IMR-90 (cell line): ENCODE measurements at regions not wholly inside any gene's neighbourhood (a gene's known extent, or its start where the extent isn't known, plus 50 kb on each side); places are given as distances from the start of the nearest gene placed in this dataset.

Experiments
- ATAC-seq: fragments of 200-7000 bp; cut with Tn5 transposase; 2 replicates; pipeline ENCODE4 v1.9.1; 2020; ENCODE audit warnings: low read depth, mild to moderate bottlenecking, moderate library complexity
- BruUV-seq: library from RNA; stranded (reverse); fragments of 400-500 nt; replicated peaks from 2 replicates; lab custom pipeline; 2021; lab: Mats Ljungman, UMichigan
- CTCF ChIA-PET: fragments of 300-600 bp; formaldehyde crosslinking; extraction: SDS; loops from one replicate; lab custom pipeline; 2021; ENCODE audit warnings: antibody characterized with exemption; lab: Yijun Ruan, JAX
- POLR2A ChIA-PET: fragments of 300-600 bp; sonication (Branson Sonifier 250); formaldehyde crosslinking; loops from one replicate; lab custom pipeline; 2022; ENCODE audit warnings: antibody characterized with exemption; ENCODE audit not compliant: unreplicated experiment; lab: Charles Lee
- DNase-seq: peaks from one replicate; pipeline ENCODE4 v3.0.0; 2013
- H2AFZ ChIP-seq: replicated peaks from 2 replicates; pipeline ENCODE3; 2013; ENCODE audit warnings: low read length, mild to moderate bottlenecking; ENCODE audit not compliant: poor library complexity
- H2AK5ac ChIP-seq: 2 replicates; pipeline ENCODE4 v1.6.1; 2013; ENCODE audit warnings: low read depth, low read length, inconsistent platforms
- H2AK9ac ChIP-seq: replicated peaks from 2 replicates; pipeline ENCODE3; 2013; ENCODE audit warnings: mild to moderate bottlenecking, low read depth, low read length, moderate library complexity; ENCODE audit not compliant: poor library complexity
- H2BK120ac ChIP-seq: 2 replicates; pipeline ENCODE4 v1.6.1; 2013; ENCODE audit warnings: low read depth, low read length, inconsistent platforms
- H2BK15ac ChIP-seq: 3 replicates; pipeline ENCODE4 v1.6.1; 2013; ENCODE audit warnings: low read depth, low read length, inconsistent platforms
- H2BK20ac ChIP-seq: 2 replicates; pipeline ENCODE4 v1.6.1; 2013; ENCODE audit warnings: low read depth, mild to moderate bottlenecking, inconsistent platforms, low read length, moderate library complexity
- H2BK5ac ChIP-seq: 2 replicates; pipeline ENCODE4 v1.6.1; 2013; ENCODE audit warnings: mild to moderate bottlenecking, low read depth, low read length, inconsistent platforms; ENCODE audit not compliant: poor library complexity, severe bottlenecking
- H3K14ac ChIP-seq: replicated peaks from 2 replicates; pipeline ENCODE4 v1.6.1; 2013; ENCODE audit warnings: low read depth, low read length, inconsistent platforms
- H3K18ac ChIP-seq: 2 replicates; pipeline ENCODE4 v1.6.1; 2013; ENCODE audit warnings: low read depth, low read length, control low read depth
- H3K23ac ChIP-seq: 2 replicates; pipeline ENCODE4 v1.6.1; 2013; ENCODE audit warnings: low read depth, low read length, inconsistent platforms
- H3K27ac ChIP-seq: 2 replicates; pipeline ENCODE4 v1.5.1; 2013; ENCODE audit warnings: mild to moderate bottlenecking, control low read depth, low read length; ENCODE audit not compliant: insufficient read depth
- H3K27me3 ChIP-seq: 2 replicates; pipeline ENCODE4 v1.6.1; 2013; ENCODE audit warnings: low read length; ENCODE audit not compliant: control insufficient read depth, insufficient read depth
- H3K36me3 ChIP-seq: 2 replicates; pipeline ENCODE4 v1.6.1; 2013; ENCODE audit warnings: low read length, mixed read lengths; ENCODE audit not compliant: control insufficient read depth, insufficient read depth
- H3K4ac ChIP-seq: 2 replicates; pipeline ENCODE4 v1.6.1; 2013; ENCODE audit warnings: low read depth, low read length, inconsistent platforms
- H3K4me1 ChIP-seq: 2 replicates; pipeline ENCODE4 v1.6.1; 2013; ENCODE audit warnings: low read length, mixed read lengths; ENCODE audit not compliant: control insufficient read depth, insufficient read depth
- H3K4me2 ChIP-seq: 2 replicates; pipeline ENCODE4 v1.6.1; 2013; ENCODE audit warnings: low read depth, mild to moderate bottlenecking, control low read depth, low read length, moderate library complexity
- H3K4me3 ChIP-seq: 2 replicates; pipeline ENCODE4 v1.5.1; 2013; ENCODE audit warnings: low read depth, mild to moderate bottlenecking, control low read depth, low read length, moderate library complexity; ENCODE audit not compliant: insufficient read depth
- H3K56ac ChIP-seq: 2 replicates; pipeline ENCODE4 v1.6.1; 2013; ENCODE audit warnings: low read length, inconsistent platforms; ENCODE audit not compliant: insufficient read depth; ENCODE audit errors: extremely low read depth
- H3K79me1 ChIP-seq, 2 experiments: 2 replicates each; pipeline ENCODE4 v1.6.1; 2013; ENCODE audit warnings: low read length in 2 of 2, inconsistent platforms in 1 of 2, low read depth in 1 of 2
- H3K9ac ChIP-seq: 2 replicates; pipeline ENCODE4 v1.6.1; 2013; ENCODE audit warnings: low read depth, low read length, control low read depth
- H3K9me1 ChIP-seq: 2 replicates; pipeline ENCODE4 v1.6.1; 2013; ENCODE audit warnings: low read length, inconsistent platforms; ENCODE audit not compliant: insufficient read depth
- H3K9me3 ChIP-seq: 2 replicates; pipeline ENCODE4 v1.6.1; 2013; ENCODE audit warnings: low read length; ENCODE audit not compliant: control insufficient read depth, insufficient read depth
- H4K20me1 ChIP-seq: 2 replicates; pipeline ENCODE4 v1.6.1; 2013; ENCODE audit warnings: low read length, inconsistent platforms; ENCODE audit not compliant: insufficient read depth
- H4K5ac ChIP-seq: 2 replicates; pipeline ENCODE4 v1.6.1; 2013; ENCODE audit warnings: mild to moderate bottlenecking, low read depth, low read length, control low read depth
- H4K8ac ChIP-seq, 2 experiments: 2 replicates each; pipeline ENCODE4 v1.6.1; 2013; ENCODE audit warnings: low read depth in 2 of 2, low read length in 2 of 2, control low read depth in 1 of 2, inconsistent platforms in 1 of 2
- H4K91ac ChIP-seq: 2 replicates; pipeline ENCODE4 v1.6.1; 2013; ENCODE audit warnings: low read depth, low read length, inconsistent platforms; ENCODE audit not compliant: insufficient read depth
- BHLHE40 ChIP-seq: fragments of 150-350 bp; IDR thresholded peaks from 2 replicates; pipeline ENCODE4 v1.6.1; 2016; ENCODE audit warnings: mild to moderate bottlenecking, low read depth, low read length
- CEBPB ChIP-seq: IDR thresholded peaks from 2 replicates; pipeline ENCODE4 v1.6.1; 2012; ENCODE audit warnings: low read depth, low read length, improper control_type of control experiment
- CHD1 ChIP-seq: IDR thresholded peaks from 2 replicates; pipeline ENCODE4 v1.6.1; 2012; ENCODE audit warnings: low read depth, low read length, improper control_type of control experiment
- CTCF ChIP-seq: conservative IDR thresholded peaks from 2 replicates; pipeline ENCODE4 v1.5.1; 2012; ENCODE audit warnings: mild to moderate bottlenecking, low read depth, low read length, improper control_type of control experiment
- ELK1 ChIP-seq: fragments of 150-350 bp; IDR thresholded peaks from 2 replicates; pipeline ENCODE4 v1.6.1; 2016; ENCODE audit warnings: low read depth, mild to moderate bottlenecking, low read length, moderate library complexity, borderline replicate concordance
- FOS ChIP-seq: fragments of 150-350 bp; IDR thresholded peaks from 2 replicates; pipeline ENCODE4 v1.6.1; 2016; ENCODE audit warnings: low read depth, low read length
- MAFK ChIP-seq: IDR thresholded peaks from 2 replicates; pipeline ENCODE4 v1.6.1; 2012; ENCODE audit warnings: low read depth, low read length, improper control_type of control experiment
- MAZ ChIP-seq: IDR thresholded peaks from 2 replicates; pipeline ENCODE4 v1.6.1; 2012; ENCODE audit warnings: low read depth, mild to moderate bottlenecking, low read length, improper control_type of control experiment, moderate library complexity, borderline replicate concordance
- MXI1 ChIP-seq: IDR thresholded peaks from 2 replicates; pipeline ENCODE4 v1.6.1; 2012; ENCODE audit warnings: low read depth, mild to moderate bottlenecking, low read length, moderate library complexity, borderline replicate concordance
- NFE2L2 ChIP-seq: fragments of 150-350 bp; IDR thresholded peaks from 2 replicates; pipeline ENCODE4 v1.6.1; 2016; ENCODE audit warnings: low read depth, mild to moderate bottlenecking, low read length
- POLR2A ChIP-seq: IDR thresholded peaks from 2 replicates; pipeline ENCODE4 v1.6.1; 2012; ENCODE audit warnings: mild to moderate bottlenecking, low read depth, low read length
- RAD21 ChIP-seq: IDR thresholded peaks from 2 replicates; pipeline ENCODE4 v1.6.1; 2012; ENCODE audit warnings: low read length, improper control_type of control experiment
- RCOR1 ChIP-seq: IDR thresholded peaks from 2 replicates; pipeline ENCODE4 v1.6.1; 2012; ENCODE audit warnings: mild to moderate bottlenecking, low read length, improper control_type of control experiment; ENCODE audit not compliant: insufficient replicate concordance
- RFX5 ChIP-seq: IDR thresholded peaks from 2 replicates; pipeline ENCODE4 v1.8.0; 2012; ENCODE audit warnings: low read depth, mild to moderate bottlenecking, low read length, moderate library complexity
- SMC3 ChIP-seq: fragments of 150-350 bp; IDR thresholded peaks from 2 replicates; pipeline ENCODE4 v1.6.1; 2016; ENCODE audit warnings: low read depth, mild to moderate bottlenecking, antibody characterized with exemption, low read length, moderate library complexity
- USF2 ChIP-seq: fragments of 150-350 bp; IDR thresholded peaks from 2 replicates; pipeline ENCODE4 v1.6.1; 2017; ENCODE audit warnings: mild to moderate bottlenecking, antibody characterized with exemption, low read length, low read depth
- WGBS, 2 experiments: methylation state at CpG; one replicate each; pipeline versions ENCODE4 v1.1.5 to v1.1.7; 2013; ENCODE audit warnings: missing lambda C conversion rate in 2 of 2; ENCODE audit not compliant: insufficient read length in 1 of 2; ENCODE audit errors: extremely low coverage in 2 of 2; 5-methylcytosine and 5-hydroxymethylcytosine counted together
- dilution Hi-C: fragments of 300-500 bp; cut with HindIII; formaldehyde crosslinking; loops from one replicate; pipeline ENCODE4 v1.14.3; 2018; ENCODE audit warnings: low sequenced_read_pairs; ENCODE audit not compliant: unreplicated experiment
- in situ Hi-C: fragments of 300-500 bp; cut with MboI; formaldehyde crosslinking; loops from 3 replicates; pipeline ENCODE4 v1.14.3; 2019; ENCODE audit warnings: low sequenced_read_pairs, inconsistent platforms, mixed read lengths
- intact Hi-C: fragments of 100-400 bp; cut with micrococcal nuclease; formaldehyde crosslinking; loops from 2 replicates; pipeline ENCODE4 v1.10.0; 2022

- Histone ChIP-seq H2BK15ac (no peak overlapping the region), H3K9me1 (no peaks in the 10 kb centered on the region; the same call in 1 of the 2 replicates), H3K27me3 (no peaks in the 10 kb centered on the region; the same call in 1 of the 2 replicates), H2AFZ (no peak overlapping the region), H3K9ac (no peak overlapping the region), H4K91ac (no peak overlapping the region), H3K4me2 (no peak overlapping the region), H2BK120ac (no peak overlapping the region), H3K4me3 (no peak overlapping the region), H2AK9ac (no peak overlapping the region), H3K14ac (no peak overlapping the region), H4K5ac (no peak overlapping the region), H3K27ac (no peak overlapping the region), H3K56ac (no peak overlapping the region), H4K20me1 (no peaks in the 10 kb centered on the region), H2AK5ac (no peak overlapping the region), H3K79me1 (no peaks in the 10 kb centered on the region), H3K9me3 (no peaks in the 10 kb centered on the region; the same call in 1 of the 2 replicates), H3K36me3 (no peaks in the 10 kb centered on the region), H3K4me1 (peaks cover 5% of the 10 kb centered on the region; the same call in 1 of the 2 replicates), H3K23ac (no peak overlapping the region), H2BK20ac (no peak overlapping the region), H3K18ac (no peak overlapping the region), H4K8ac (no peak overlapping the region), H2BK5ac (no peak overlapping the region), H3K4ac (no peak overlapping the region)
- intact Hi-C loops (no loop called here), in situ Hi-C loops (no loop called here), dilution Hi-C loops (no loop called here)
- ChIA-PET POLR2A (no interaction called here), CTCF (no interaction called here)
- no TSS peak for BruUV-seq
- DNase-seq (no peak), ATAC-seq (no peak)
- WGBS, 2 experiments: 88% methylated on average over 1 of the region's 4 CpGs; no CpG with 5 or more reads in 1 of the 2 experiments
- no peak for TF ChIP-seq MXI1
- no peak for TF ChIP-seq CEBPB
- TF ChIP-seq ELK1: no peak
- no peak for TF ChIP-seq POLR2A
- no peak for TF ChIP-seq RAD21
- TF ChIP-seq MAZ: no peak
- no peak for TF ChIP-seq NFE2L2
- no peak for TF ChIP-seq RCOR1
- TF ChIP-seq USF2: no peak
- TF ChIP-seq SMC3: no peak
- no peak for TF ChIP-seq RFX5
- TF ChIP-seq BHLHE40: no peak
- no peak for TF ChIP-seq CTCF
- no peak for TF ChIP-seq CHD1
- no peak for TF ChIP-seq FOS
- no peak for TF ChIP-seq MAFK
Measured at GRCh38 chr1:228918335-228918734, 183.1 kb downstream of the RHOU start.
